ENCODE measurements at regions not wholly inside any gene's neighbourhood (a gene's known extent, or its start where the extent isn't known, plus 50 kb on each side); places are given as distances from the start of the nearest gene placed in this dataset.

DNA sequence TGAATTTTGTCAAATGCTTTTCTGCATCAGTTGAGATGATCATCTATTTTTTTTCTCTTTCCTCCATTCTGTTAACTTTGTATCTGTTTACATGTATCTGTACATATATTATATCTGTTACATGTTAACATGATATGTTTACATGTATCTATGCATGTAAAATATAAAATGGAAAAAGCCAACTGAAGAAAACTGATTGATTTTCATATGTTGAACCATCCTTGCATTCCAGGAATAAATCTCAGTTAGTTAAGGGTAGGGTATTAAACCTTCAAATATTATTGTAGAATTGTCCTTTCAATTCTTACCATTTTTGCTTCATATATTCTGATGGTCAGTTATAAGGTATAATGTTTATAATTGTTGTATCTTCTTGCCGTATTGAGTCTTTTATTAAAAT, 336.1 kb downstream of the ZFHX3 start:
- Histone ChIP-seq H3K79me1 (ENCODE audit: low read depth, low read length) (no peaks in the 10 kb centered on the region), H3K36me3 (ENCODE audit: control insufficient read depth in 2 of 4, insufficient read depth in 4 of 4, low read length in 3 of 4) (no peaks in the 10 kb centered on the region; a peak in 1 of 8 replicates), H4K20me1 (replicated peaks in 1 of 2; ENCODE audit: control insufficient read depth in 1 of 2, insufficient read depth in 2 of 2, low read length in 2 of 2) (peaks cover 0 to 1% of the 10 kb centered on the region in 2 experiments), H2BK12ac (ENCODE audit: low read depth, low read length) (no peak overlapping the region), H3K27me3 (replicated peaks in 1 of 4; ENCODE audit: control insufficient read depth in 3 of 4, extremely low read depth in 1 of 4, insufficient read depth in 3 of 4, low read length in 3 of 4) (peaks cover 0 to 1% (median 0%) of the 10 kb centered on the region in 4 experiments; a peak in 1 of 7 replicates), H3K79me2 (ENCODE audit: control insufficient read depth in 1 of 2, insufficient read depth in 2 of 2, low read length in 2 of 2) (no peaks in the 10 kb centered on the region), H3K4me3 (ENCODE audit: extremely low read depth in 1 of 4, insufficient read depth in 2 of 4, low read depth in 3 of 4, low read length in 4 of 4) (no peak overlapping the region), H3K9ac (replicated peaks in 1 of 4; ENCODE audit: extremely low read depth in 1 of 4, low read depth in 3 of 4, low read length in 3 of 4) (no peak overlapping the region), H4K8ac (ENCODE audit: extremely low read depth, insufficient read depth, low read length) (no peak overlapping the region), H3K23me2 (ENCODE audit: low read depth, low read length) (no peaks in the 10 kb centered on the region), H3K4me1 (replicated peaks in 1 of 4; ENCODE audit: control insufficient read depth in 3 of 4, insufficient read depth in 4 of 4, low read length in 3 of 4) (no peaks in the 10 kb centered on the region), H3K9me3 (ENCODE audit: insufficient read depth in 2 of 2, low read depth in 1 of 2, low read length in 1 of 2) (peaks cover 0 to 5% of the 10 kb centered on the region in 2 experiments; a peak in 2 of 4 replicates), H2AFZ (ENCODE audit: low read length) (no peak overlapping the region), H4K91ac (replicated peaks; ENCODE audit: insufficient read length, low read length) (no peak overlapping the region), H3K56ac (replicated peaks; ENCODE audit: insufficient read length, low read depth, low read length) (no peak overlapping the region), H3K27ac (ENCODE audit: low read depth, low read length) (no peak overlapping the region), H3K4ac (replicated peaks; ENCODE audit: insufficient read length, low read depth, low read length) (no peak overlapping the region), H3K18ac (ENCODE audit: extremely low read depth, low read length) (no peak overlapping the region), H3K14ac (ENCODE audit: insufficient read length) (no peak overlapping the region), H2BK15ac (ENCODE audit: low read length) (no peak overlapping the region), H2AK5ac (ENCODE audit: low read depth, low read length) (no peak overlapping the region), H3K23ac (ENCODE audit: insufficient read length) (no peak overlapping the region), H2BK120ac (replicated peaks; ENCODE audit: low read depth, low read length) (no peak overlapping the region), H2BK5ac (ENCODE audit: low read depth, low read length) (no peak overlapping the region), H2BK20ac (ENCODE audit: low read length) (no peak overlapping the region), H4K5ac (ENCODE audit: insufficient read length, low read depth, low read length) (no peak overlapping the region), H3K4me2 (ENCODE audit: insufficient read depth in 1 of 2, low read depth in 2 of 2, low read length in 2 of 2) (no peak overlapping the region)
- TF ChIP-seq RFX5 (IDR thresholded peaks at IDR 0.05; ENCODE audit: borderline replicate concordance, low read depth, low read length) (no peak), ZNF274 (IDR thresholded peaks at IDR 0.05; ENCODE audit: borderline replicate concordance, extremely low read depth, low read length) (no peak), EP300 (IDR thresholded peaks at IDR 0.05; ENCODE audit: borderline replicate concordance in 1 of 2, low read depth in 2 of 2, low read length in 2 of 2) (no peak), ASH2L (IDR thresholded peaks at IDR 0.05; ENCODE audit: low read length) (no peak), FOSL1 (IDR thresholded peaks at IDR 0.05; ENCODE audit: insufficient read depth, low read depth, low read length) (no peak)
- no peak for FAIRE-seq
- POLR2A ChIA-PET (ENCODE audit: partially characterized antibody), result no interaction called here
- CTCF ChIA-PET (ENCODE audit: partially characterized antibody), result no interaction called here
- WGBS, 2 experiments (ENCODE audit: extremely low coverage in 1 of 2, insufficient coverage in 1 of 2, insufficient read length in 1 of 2, insufficient replicate concordance in 2 of 2, low coverage in 1 of 2, low lambda C conversion rate in 2 of 2, missing lambda C conversion rate in 1 of 2), result 92% methylated on average over 1 of the region's 1 CpG; no CpG with 5 or more reads in 1 of the 2 experiments
- DNase-seq (ENCODE audit: low read depth in 1 of 2, low spot score in 2 of 2), result no peak
